ENCODE measurements at regions not wholly inside any gene's neighbourhood (a gene's known extent, or its start where the extent isn't known, plus 50 kb on each side); places are given as distances from the start of the nearest gene placed in this dataset.

DNA sequence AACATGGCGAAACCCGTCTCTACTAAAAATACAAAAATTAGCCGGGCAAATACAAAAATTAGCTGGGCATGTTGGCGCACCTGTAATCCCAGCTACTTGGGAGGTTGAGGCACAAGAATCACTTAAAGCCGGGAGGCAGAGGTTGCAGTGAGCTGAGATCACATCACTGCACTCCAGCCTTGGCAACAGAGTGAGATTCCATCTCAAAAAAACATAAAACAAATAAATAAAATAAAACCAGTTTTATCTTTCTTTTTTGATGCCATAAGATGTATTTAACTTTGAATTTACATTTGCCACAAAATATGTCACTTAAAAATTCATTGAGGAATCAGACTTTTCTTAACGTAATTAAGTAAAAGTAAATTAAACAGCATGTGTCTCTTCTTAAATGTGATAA, 113.3 kb upstream of the ERRFI1 start:
- TF ChIP-seq, protein P1, sequence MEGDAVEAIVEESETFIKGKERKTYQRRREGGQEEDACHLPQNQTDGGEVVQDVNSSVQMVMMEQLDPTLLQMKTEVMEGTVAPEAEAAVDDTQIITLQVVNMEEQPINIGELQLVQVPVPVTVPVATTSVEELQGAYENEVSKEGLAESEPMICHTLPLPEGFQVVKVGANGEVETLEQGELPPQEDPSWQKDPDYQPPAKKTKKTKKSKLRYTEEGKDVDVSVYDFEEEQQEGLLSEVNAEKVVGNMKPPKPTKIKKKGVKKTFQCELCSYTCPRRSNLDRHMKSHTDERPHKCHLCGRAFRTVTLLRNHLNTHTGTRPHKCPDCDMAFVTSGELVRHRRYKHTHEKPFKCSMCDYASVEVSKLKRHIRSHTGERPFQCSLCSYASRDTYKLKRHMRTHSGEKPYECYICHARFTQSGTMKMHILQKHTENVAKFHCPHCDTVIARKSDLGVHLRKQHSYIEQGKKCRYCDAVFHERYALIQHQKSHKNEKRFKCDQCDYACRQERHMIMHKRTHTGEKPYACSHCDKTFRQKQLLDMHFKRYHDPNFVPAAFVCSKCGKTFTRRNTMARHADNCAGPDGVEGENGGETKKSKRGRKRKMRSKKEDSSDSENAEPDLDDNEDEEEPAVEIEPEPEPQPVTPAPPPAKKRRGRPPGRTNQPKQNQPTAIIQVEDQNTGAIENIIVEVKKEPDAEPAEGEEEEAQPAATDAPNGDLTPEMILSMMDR (IDR thresholded peaks at IDR 0.05), result no peak
- TF ChIP-seq POLR2A (IDR thresholded peaks at IDR 0.05), result no peak

Data from tibial nerve (tissue), 3 donors.